Mesendoderm (in vitro differentiated cells): ENCODE measurements at regions not wholly inside any gene's neighbourhood (a gene's known extent, or its start where the extent isn't known, plus 50 kb on each side); places are given as distances from the start of the nearest gene placed in this dataset.

Experiments used
- DNase-seq: peaks from one replicate; pipeline ENCODE4 v3.0.0; 2013
- H2AK5ac ChIP-seq: 2 replicates; pipeline ENCODE4 v1.6.1; 2013; ENCODE audit warnings: low read length, inconsistent platforms
- H2BK120ac ChIP-seq: 2 replicates; pipeline ENCODE4 v1.6.1; 2013; ENCODE audit warnings: low read depth, mild to moderate bottlenecking, low read length, moderate library complexity, mixed read lengths
- H2BK15ac ChIP-seq: replicated peaks from 2 replicates; pipeline ENCODE4 v1.6.1; 2013; ENCODE audit warnings: low read depth, mild to moderate bottlenecking, moderate library complexity
- H2BK5ac ChIP-seq: 2 replicates; pipeline ENCODE4 v1.6.1; 2013; ENCODE audit warnings: low read length, inconsistent platforms
- H3K18ac ChIP-seq: 2 replicates; pipeline ENCODE4 v1.6.1; 2013; ENCODE audit warnings: mild to moderate bottlenecking, low read length, mixed read lengths
- H3K23ac ChIP-seq: one replicate; pipeline ENCODE4 v1.6.1; 2013; ENCODE audit warnings: low read length
- H3K27ac ChIP-seq: 2 replicates; pipeline ENCODE4 v1.5.1; 2013; ENCODE audit warnings: low read depth, mild to moderate bottlenecking, inconsistent platforms, low read length, moderate library complexity
- H3K27me3 ChIP-seq: 2 replicates; pipeline ENCODE4 v1.6.1; 2013; ENCODE audit warnings: low read length, control low read depth, mild to moderate bottlenecking, inconsistent platforms; ENCODE audit not compliant: insufficient read depth, poor library complexity
- H3K36me3 ChIP-seq: 2 replicates; pipeline ENCODE4 v1.6.1; 2013; ENCODE audit warnings: low read length, inconsistent platforms; ENCODE audit not compliant: control insufficient read depth, insufficient read depth
- H3K4ac ChIP-seq: one replicate; pipeline ENCODE4 v1.6.1; 2013; ENCODE audit warnings: low read depth, mild to moderate bottlenecking, low read length, moderate library complexity
- H3K4me1 ChIP-seq: 2 replicates; pipeline ENCODE4 v1.6.1; 2013; ENCODE audit warnings: low read depth, low read length, inconsistent platforms; ENCODE audit not compliant: control insufficient read depth
- H3K4me2 ChIP-seq: 2 replicates; pipeline ENCODE4 v1.6.1; 2013; ENCODE audit warnings: low read length
- H3K4me3 ChIP-seq: 2 replicates; pipeline ENCODE4 v1.5.1; 2013; ENCODE audit warnings: mild to moderate bottlenecking, low read length
- H3K56ac ChIP-seq: one replicate; pipeline ENCODE4 v1.6.1; 2013; ENCODE audit warnings: low read length
- H3K79me1 ChIP-seq: 2 replicates; pipeline ENCODE4 v1.6.1; 2013; ENCODE audit warnings: low read length, inconsistent platforms
- H3K79me2 ChIP-seq: 2 replicates; pipeline ENCODE4 v1.6.1; 2013; ENCODE audit warnings: mild to moderate bottlenecking, low read length; ENCODE audit not compliant: control insufficient read depth, insufficient read depth
- H3K9ac ChIP-seq: 2 replicates; pipeline ENCODE4 v1.6.1; 2013; ENCODE audit warnings: low read length, inconsistent platforms
- H4K5ac ChIP-seq: one replicate; pipeline ENCODE4 v1.6.1; 2013; ENCODE audit warnings: low read length
- H4K8ac ChIP-seq: one replicate; pipeline ENCODE4 v1.6.1; 2013; ENCODE audit warnings: low read depth, mild to moderate bottlenecking, control low read depth, low read length, moderate library complexity
- WGBS: extraction: QIAGEN DNeasy Blood & Tissue Kit; methylation state at CpG from one replicate; pipeline ENCODE4 v1.1.7; 2013; ENCODE audit warnings: low lambda C conversion rate, missing lambda C conversion rate; ENCODE audit not compliant: insufficient coverage; ENCODE audit errors: extremely low coverage; 5-methylcytosine and 5-hydroxymethylcytosine counted together

GRCh38 chr10:60480865-60481563 is 91.3 kb upstream of the ANK3 start:
- H3K23ac ChIP-seq, result no peak overlapping the region
- H3K79me2 ChIP-seq, result no peaks in the 10 kb centered on the region
- H2BK15ac ChIP-seq, result no peak overlapping the region
- no peak overlapping the region for H3K18ac ChIP-seq
- no peak overlapping the region for H3K56ac ChIP-seq
- H3K4me2 ChIP-seq, result no peak overlapping the region
- H3K79me1 ChIP-seq, result no peaks in the 10 kb centered on the region
- no peak overlapping the region for H4K8ac ChIP-seq
- no peak for DNase-seq
- H3K9ac ChIP-seq, result no peak overlapping the region
- no peak overlapping the region for H2BK120ac ChIP-seq
- H3K4me3 ChIP-seq, result no peak overlapping the region
- no peak overlapping the region for H4K5ac ChIP-seq
- no peak overlapping the region for H2BK5ac ChIP-seq
- no CpG with 5 or more reads among the region's 8 CpGs for WGBS
- peaks cover 2% of the 10 kb centered on the region for H3K4me1 ChIP-seq
- no peak overlapping the region for H3K4ac ChIP-seq
- H3K27ac ChIP-seq, result no peak overlapping the region
- no peak overlapping the region for H2AK5ac ChIP-seq
- no peaks in the 10 kb centered on the region for H3K36me3 ChIP-seq
- no peaks in the 10 kb centered on the region for H3K27me3 ChIP-seq

- Histone ChIP-seq H3K36me3 (no peaks in the 10 kb centered on the region), H3K9ac (no peak overlapping the region), H3K4me3 (no peak overlapping the region), H4K5ac (no peak overlapping the region), H2BK5ac (no peak overlapping the region), H3K79me2 (no peaks in the 10 kb centered on the region), H3K4ac (no peak overlapping the region), H3K56ac (no peak overlapping the region), H3K4me2 (no peak overlapping the region), H3K18ac (no peak overlapping the region), H3K79me1 (no peaks in the 10 kb centered on the region), H2BK120ac (no peak overlapping the region), H2BK15ac (no peak overlapping the region), H3K27me3 (no peaks in the 10 kb centered on the region), H4K8ac (no peak overlapping the region), H3K4me1 (peaks cover 2% of the 10 kb centered on the region), H2AK5ac (no peak overlapping the region), H3K23ac (no peak overlapping the region), H3K27ac (no peak overlapping the region)
- DNase-seq, result no peak
- no CpG with 5 or more reads among the region's 4 CpGs for WGBS
Measured at GRCh38 chr10:60479305-60480020, 89.8 kb upstream of the ANK3 start.

GRCh38 chr10:60476451-60476850 is 86.8 kb upstream of the ANK3 start:
- Histone ChIP-seq H4K5ac (no peak overlapping the region), H3K56ac (no peak overlapping the region)

GRCh38 chr10:60473557-60473956 is 83.9 kb upstream of the ANK3 start:
- no peak overlapping the region for H3K4ac ChIP-seq
- no peak overlapping the region for H2BK5ac ChIP-seq
- no peak overlapping the region for H2AK5ac ChIP-seq
- H2BK15ac ChIP-seq, result no peak overlapping the region
- H3K4me2 ChIP-seq, result no peak overlapping the region
- no peaks in the 10 kb centered on the region for H3K27me3 ChIP-seq
- no CpG with 5 or more reads among the region's 2 CpGs for WGBS
- no peak overlapping the region for H3K23ac ChIP-seq
- no peak overlapping the region for H3K18ac ChIP-seq
- no peak for DNase-seq
- H3K79me1 ChIP-seq, result no peaks in the 10 kb centered on the region
- no peaks in the 10 kb centered on the region for H3K79me2 ChIP-seq
- no peak overlapping the region for H4K8ac ChIP-seq
- H3K9ac ChIP-seq, result no peak overlapping the region
- no peak overlapping the region for H3K56ac ChIP-seq
- H3K4me1 ChIP-seq, result no peaks in the 10 kb centered on the region
- no peak overlapping the region for H3K27ac ChIP-seq
- no peak overlapping the region for H2BK120ac ChIP-seq
- no peaks in the 10 kb centered on the region for H3K36me3 ChIP-seq
- no peak overlapping the region for H4K5ac ChIP-seq
- H3K4me3 ChIP-seq, result no peak overlapping the region

More at GRCh38 chr10:60476451-60476850, 86.8 kb upstream of the ANK3 start:
- Histone ChIP-seq H2BK120ac (no peak overlapping the region), H2AK5ac (no peak overlapping the region), H3K4ac (no peak overlapping the region), H3K36me3 (no peaks in the 10 kb centered on the region), H3K9ac (no peak overlapping the region), H3K79me1 (no peaks in the 10 kb centered on the region), H3K27me3 (no peaks in the 10 kb centered on the region), H3K27ac (no peak overlapping the region), H4K8ac (no peak overlapping the region), H3K79me2 (no peaks in the 10 kb centered on the region), H3K23ac (no peak overlapping the region), H3K4me2 (no peak overlapping the region), H3K4me1 (peaks cover 2% of the 10 kb centered on the region), H2BK15ac (no peak overlapping the region), H2BK5ac (no peak overlapping the region), H3K4me3 (no peak overlapping the region), H3K18ac (no peak overlapping the region)
- WGBS, result no CpG with 5 or more reads among the region's 2 CpGs
- DNase-seq, result no peak

- Histone ChIP-seq H3K4me3 (no peak overlapping the region), H3K79me1 (no peaks in the 10 kb centered on the region), H3K56ac (no peak overlapping the region), H4K5ac (no peak overlapping the region), H4K8ac (no peak overlapping the region), H2BK120ac (no peak overlapping the region), H2BK15ac (no peak overlapping the region), H3K79me2 (no peaks in the 10 kb centered on the region), H3K4me2 (no peak overlapping the region), H3K27me3 (no peaks in the 10 kb centered on the region), H3K36me3 (no peaks in the 10 kb centered on the region), H3K18ac (no peak overlapping the region), H3K27ac (no peak overlapping the region), H3K4me1 (no peaks in the 10 kb centered on the region), H2AK5ac (no peak overlapping the region), H3K9ac (no peak overlapping the region), H3K4ac (no peak overlapping the region), H3K23ac (no peak overlapping the region), H2BK5ac (no peak overlapping the region)
- no CpG with 5 or more reads among the region's 5 CpGs for WGBS
- no peak for DNase-seq
Measured at GRCh38 chr10:60470091-60470490, 80.4 kb upstream of the ANK3 start.
